C4-2B (cell line): ENCODE measurements at regions not wholly inside any gene's neighbourhood (a gene's known extent, or its start where the extent isn't known, plus 50 kb on each side); places are given as distances from the start of the nearest gene placed in this dataset.

Experiments
- CTCF ChIP-seq: fragments of 450-650 bp; conservative IDR thresholded peaks from 2 replicates; pipeline ENCODE4 v1.5.1; 2017; ENCODE audit warnings: mild to moderate bottlenecking
- ZFX ChIP-seq: fragments of 450-650 bp; IDR thresholded peaks from 2 replicates; pipeline ENCODE4 v1.6.1; 2017

GRCh38 chr20:40476461-40476860 is 212.6 kb downstream of the MAFB start:
- TF ChIP-seq CTCF = no peak
- no peak for TF ChIP-seq ZFX
